T-helper 2 cell (primary cell): ENCODE measurements at regions not wholly inside any gene's neighbourhood (a gene's known extent, or its start where the extent isn't known, plus 50 kb on each side); places are given as distances from the start of the nearest gene placed in this dataset.
"Not testable (repeated sequence)": the region's sequence is repeated elsewhere in the genome, so short reads cannot be mapped to it uniquely, and the experiment has no call there.

Experiments
- DNase-seq, 5 experiments: peaks; one replicate each; pipeline versions ENCODE4 v3.0.0 to v3.0.0-alpha.2; 2012 to 2022

DNA sequence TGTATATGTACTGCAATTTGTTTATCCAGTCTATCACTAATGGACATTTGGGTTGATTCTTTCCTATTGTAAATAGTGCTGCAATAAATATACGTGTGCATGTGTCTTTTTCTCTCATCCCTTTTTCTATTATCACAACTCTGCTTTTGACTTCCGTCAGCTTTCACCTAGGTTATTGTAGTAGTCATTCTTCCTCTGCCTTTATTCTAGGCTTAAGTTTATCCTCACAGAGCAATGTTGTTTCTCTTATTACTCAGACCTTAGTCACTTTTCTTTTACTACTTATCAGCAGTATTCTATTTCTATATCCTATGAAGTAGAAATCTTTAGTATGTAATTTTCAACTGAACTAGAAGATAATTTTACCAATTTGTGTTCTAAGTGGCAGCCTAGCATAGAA, 175.3 kb upstream of the SEMA3E start:
- DNase-seq = no peak

DNA sequence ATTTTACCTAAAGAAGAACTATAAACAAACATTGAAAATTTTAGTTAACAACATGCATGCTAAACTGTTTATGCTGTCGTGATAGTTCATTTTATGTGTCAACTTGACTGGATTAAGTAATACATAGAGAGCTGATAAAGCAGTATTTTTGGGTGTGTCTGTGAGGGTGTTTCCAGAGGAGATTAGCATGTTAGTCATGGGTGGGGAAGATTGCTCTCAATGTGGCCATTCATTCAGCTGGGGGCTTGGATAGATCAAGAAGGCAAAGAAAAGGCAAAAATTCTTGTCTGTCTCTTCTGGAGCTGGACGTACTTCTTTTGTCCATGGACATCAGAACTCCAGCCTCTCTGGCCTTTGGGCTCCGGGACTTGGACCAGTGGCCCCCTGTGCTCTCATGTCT, 172.9 kb upstream of the SEMA3E start:
- no peak for DNase-seq

DNA sequence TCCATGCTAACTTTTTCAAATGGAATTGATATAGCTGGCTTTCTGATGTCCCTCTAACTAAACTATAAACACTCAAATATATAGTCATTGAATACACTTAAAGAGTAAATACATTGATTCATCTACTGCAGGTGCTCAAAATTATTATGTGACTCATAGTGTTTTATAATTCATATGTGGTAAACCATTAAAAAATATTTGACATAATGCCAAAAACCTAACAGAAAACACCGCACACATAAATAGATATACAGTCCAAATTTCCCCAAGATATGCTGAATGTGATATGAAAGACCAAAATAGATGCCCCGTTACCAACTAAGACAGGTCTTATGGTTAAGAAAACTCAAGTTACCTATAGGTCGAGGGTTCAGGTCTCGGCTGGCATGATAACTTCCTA, 171.7 kb upstream of the SEMA3E start:
- DNase-seq = no peak

DNA sequence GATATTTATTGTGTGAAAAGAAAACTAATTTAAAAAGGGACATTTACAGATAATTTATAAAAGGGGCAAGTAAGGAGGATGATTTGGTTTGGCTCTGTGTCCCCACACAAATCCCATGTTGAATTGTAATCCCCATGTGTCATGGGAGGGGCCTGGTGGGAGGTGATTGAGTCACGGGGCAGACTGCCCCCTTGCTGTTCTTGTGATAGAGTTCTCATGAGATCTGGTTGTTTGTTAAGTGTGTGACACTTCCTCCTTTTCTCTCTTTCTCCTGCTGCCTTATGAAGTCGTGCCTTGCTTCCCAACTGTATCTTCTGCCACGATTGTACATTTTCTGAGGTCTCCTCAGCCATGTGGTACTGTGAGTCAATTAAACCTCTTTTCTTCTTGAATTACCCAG, 171.0 kb upstream of the SEMA3E start:
- DNase-seq = no peak

DNA sequence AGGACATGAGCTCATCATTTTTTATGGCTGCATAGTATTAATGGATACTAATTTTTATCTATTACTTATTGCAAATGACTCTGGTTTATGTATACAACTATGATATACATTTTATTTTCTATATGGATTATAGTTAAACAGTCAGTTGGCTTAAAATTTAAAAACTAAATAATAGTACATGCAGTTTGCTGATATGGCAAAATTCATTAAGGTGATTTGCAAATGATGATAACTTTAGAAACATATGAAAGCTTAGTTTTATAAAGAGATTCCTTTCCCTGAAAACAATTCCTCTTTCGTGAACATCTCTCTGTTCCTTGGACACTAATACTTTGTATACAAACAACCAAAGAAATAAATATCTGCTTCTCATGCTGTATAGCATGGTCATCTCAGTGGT, 165.5 kb upstream of the SEMA3E start:
- no peak for DNase-seq

DNA sequence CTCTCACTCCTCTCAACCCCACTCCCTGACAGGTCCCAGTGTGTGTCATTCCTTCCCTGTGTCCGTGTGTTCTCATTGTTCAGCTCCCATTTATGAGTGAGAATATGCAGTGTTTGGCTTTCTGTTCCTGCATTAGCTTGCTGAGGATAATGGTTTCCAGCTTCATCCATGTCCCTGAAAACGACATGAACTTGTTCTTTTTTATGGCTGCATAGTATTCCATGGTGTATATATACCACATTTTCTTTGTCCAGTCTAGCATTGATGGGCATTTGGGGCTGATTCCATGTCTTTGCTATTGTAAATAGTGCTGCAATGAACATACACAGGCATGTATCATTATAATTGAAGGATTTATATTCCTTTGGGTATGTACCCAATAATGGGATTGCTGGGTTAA, 163.6 kb upstream of the SEMA3E start:
- not testable (repeated sequence) for DNase-seq

DNA sequence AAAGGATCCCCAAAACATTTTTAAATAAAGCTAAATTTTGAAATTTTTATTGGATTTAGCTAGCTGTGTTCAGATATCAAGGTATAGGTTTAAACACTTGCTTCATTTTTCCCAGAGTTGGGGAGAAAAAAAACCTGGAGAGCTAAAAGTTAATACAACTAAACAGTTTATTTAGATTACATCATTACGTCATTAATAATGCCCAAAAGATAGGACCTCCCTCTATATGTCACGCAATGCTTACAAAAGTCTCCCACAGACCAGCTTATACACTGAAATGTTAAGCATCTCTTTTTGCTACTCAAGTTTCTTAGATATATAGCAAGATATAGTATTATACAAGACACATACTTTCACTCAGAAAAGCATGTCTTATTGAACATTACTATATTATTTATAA, 160.0 kb upstream of the SEMA3E start:
- no peak for DNase-seq

DNA sequence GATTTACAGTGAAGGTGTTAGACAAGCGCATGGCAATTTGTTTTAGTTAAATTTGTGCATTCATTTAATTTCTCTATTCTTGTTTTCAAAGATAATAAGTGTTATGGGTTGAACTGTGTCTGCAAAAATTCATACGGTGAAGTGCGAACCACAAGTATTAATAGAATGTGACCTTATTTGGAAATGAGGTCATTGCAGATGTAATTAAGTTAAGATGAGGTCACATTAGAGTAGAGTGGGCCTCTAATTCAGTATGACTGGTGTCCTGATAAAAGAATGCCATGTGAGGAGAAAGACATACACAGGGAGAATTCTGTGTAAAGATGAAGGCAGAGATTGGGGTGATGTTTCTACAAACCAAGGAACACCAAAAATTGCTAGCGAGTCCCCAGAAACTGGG, 158.8 kb upstream of the SEMA3E start:
- no peak for DNase-seq

DNA sequence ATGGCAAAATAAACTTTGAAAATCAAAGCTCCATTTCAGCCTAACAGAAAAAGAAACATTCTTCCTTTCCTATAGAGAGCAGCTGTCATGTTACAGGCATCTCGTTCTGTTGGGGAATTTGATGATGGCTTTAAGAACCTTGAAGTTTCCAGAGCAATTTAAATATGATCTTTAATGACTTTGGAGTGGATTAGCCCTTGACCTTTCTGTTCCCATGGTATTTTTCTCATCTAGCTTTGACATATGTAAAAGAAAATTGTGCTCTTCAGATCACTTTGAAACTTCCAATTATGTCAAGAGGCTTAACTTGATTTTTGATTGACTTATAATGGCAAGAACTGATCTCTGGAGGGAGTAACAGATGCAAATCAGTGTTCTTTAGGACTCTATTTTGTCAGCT, 157.6 kb upstream of the SEMA3E start:
- no peak for DNase-seq

DNA sequence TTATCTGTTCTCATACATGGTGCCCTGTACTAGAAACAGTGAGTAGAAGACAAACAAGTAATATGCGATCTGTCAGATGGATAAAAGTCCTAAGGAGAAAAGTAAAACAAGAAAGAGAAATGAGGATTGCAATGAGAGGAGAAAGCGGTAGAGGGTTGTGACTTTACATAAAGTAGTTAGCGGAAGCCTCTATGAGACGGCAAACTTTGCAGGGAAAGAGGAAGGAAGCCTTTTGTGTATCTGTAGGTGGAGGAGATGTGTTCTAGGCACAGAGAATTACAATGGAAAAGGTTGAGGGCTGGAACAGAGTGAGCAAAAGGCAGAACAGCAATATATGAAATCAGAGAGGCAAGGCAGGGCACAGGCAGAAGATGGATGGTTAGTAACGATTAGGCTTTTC, 150.4 kb upstream of the SEMA3E start:
- no peak for DNase-seq

DNA sequence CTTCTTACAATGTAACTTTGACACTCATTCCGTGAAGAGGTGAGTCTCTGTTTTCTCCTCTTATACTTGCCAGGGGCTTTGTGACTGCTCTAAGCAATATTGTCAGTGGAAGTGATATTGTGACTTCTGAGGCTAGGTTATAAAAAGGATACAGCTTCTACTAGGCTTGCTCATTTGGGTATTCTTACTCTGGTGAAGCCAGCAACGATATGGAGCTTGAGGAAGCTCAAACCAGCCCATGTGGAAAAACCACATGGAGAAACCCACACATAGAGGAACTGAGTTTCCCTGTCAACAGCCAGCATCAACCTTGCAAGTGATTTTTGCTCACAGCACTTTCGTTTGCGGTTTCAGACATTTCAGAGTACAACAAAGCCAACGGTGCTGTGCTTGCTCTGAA, 149.6 kb upstream of the SEMA3E start:
- no peak for DNase-seq

DNA sequence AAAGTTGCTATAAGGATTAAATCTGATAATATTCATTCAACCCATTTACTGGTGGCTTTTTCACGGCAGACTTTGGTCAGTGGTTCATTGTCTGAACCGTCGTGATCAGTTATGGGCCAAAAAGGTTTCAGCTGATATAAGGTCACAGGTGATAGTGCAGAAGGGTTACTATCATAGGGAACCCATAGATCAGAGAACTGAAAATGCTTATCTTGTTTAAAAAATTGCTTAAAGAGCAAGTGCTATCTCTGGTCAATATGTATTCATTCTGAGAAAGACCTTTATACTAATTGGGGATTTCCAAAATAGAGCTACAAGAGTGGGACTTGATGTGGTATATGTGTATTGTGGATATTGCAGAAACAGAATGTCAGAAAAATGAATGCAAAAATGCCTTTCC, 147.8 kb upstream of the SEMA3E start:
- no peak for DNase-seq

DNA sequence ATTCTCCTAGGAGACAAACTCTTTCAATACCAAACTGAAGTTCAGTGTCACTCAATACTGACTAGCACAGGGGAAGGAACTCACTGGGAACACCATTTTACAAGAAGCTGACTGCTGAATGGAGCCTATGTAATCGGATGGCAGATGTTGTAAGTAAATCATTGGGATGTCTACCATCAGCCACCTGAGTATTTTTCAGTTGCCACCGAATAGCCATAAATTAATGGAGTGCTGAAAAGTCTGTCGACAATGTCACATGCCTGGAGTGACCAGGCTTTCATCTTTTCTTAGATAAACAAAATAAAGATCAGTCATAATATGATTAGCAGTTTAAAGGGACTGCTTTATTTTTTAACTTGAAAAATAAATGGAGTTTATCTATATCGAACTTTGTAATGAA, 145.9 kb upstream of the SEMA3E start:
- no peak for DNase-seq

DNA sequence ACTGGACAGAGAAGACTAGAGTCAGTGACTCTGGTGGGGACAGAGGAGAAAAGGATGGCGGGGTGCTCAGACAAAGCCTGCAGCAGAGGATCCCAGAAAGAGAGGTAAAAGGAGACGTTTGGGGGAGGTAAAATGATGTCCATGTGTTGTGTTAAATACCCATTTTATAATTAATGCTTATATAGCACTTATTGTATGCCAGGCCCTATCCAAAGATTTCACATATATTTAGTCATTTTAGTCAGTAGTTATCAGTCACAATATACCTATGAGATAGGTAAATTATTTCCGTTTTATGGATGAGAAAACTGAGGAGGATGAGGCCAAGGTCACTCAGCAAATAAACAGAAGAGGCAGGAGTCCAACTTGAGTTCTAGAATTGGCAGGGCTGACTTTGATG, 144.6 kb upstream of the SEMA3E start:
- DNase-seq = no peak

DNA sequence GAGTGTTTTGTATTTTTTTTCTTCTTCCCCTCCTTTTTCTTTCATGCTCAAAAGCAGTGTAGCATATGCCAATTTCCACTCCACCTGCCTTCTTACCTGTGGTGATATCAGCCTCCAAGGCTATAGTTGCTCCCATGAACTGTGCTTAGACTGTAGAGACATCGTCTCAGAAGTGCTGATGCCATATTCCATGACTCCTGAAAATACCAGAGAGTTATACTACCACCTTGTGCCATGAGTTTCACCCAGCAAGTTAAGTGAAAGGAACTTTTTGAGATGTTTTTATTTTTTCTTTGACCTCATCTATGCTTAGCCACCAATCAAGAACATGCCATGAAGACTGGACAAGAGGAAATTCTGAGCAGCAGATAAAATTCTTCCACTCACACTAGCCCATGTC, 142.8 kb upstream of the SEMA3E start:
- no peak for DNase-seq

DNA sequence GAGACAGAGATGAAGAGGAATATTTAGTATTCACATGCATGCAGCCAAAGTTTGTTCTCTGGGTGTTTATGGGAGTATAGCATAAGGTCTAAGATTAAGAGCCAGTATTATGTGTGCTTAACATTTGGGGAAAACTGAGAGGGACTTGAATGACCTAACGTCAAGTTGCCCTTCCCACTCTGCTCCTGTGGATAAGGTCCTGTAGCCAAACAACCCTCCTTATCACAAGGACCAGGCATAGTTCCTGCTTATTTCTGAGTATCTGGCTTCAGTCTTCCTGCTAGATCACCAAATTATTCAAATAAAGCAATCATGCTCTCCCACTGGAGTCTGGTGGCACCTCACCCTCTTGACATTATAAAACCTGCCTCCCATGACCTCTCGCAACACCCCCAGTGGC, 137.9 kb upstream of the SEMA3E start:
- no peak for DNase-seq

DNA sequence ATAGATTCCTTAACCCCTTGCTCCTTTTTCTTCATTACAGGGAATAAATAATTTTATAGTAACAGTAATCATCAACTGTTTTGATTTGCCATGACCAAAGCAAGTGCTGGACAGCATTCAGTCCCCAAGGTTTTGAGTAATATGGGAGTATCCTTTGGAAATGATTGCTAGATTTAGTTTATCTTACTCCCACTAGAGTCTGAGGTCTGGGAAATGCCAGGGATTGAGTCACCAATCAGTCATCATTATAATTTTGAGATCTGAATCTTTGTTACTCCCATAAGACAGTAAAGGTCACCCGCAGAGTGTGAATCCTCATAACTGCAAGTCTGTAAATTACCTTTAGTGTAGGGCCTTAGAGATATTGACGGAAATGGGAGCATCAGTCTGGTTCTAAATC, 133.7 kb upstream of the SEMA3E start:
- no peak for DNase-seq

DNA sequence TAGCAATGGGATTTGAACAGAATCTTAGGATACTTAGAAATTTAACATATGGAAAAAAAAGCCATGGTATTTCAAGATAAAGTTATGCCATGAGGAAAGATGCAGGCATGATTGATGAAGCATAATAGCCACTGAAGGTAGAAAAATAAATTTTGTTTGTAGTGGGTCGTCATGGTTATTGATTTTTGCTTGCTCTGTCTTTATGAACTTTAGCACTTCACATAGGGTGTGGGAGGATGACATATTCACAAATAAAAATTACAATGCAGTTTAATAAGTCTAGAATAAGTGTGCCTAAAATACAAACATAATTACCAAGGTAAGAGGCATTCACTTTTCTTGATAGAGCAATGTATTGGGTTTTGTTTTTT, 129.1 kb upstream of the SEMA3E start:
- DNase-seq = no peak

DNA sequence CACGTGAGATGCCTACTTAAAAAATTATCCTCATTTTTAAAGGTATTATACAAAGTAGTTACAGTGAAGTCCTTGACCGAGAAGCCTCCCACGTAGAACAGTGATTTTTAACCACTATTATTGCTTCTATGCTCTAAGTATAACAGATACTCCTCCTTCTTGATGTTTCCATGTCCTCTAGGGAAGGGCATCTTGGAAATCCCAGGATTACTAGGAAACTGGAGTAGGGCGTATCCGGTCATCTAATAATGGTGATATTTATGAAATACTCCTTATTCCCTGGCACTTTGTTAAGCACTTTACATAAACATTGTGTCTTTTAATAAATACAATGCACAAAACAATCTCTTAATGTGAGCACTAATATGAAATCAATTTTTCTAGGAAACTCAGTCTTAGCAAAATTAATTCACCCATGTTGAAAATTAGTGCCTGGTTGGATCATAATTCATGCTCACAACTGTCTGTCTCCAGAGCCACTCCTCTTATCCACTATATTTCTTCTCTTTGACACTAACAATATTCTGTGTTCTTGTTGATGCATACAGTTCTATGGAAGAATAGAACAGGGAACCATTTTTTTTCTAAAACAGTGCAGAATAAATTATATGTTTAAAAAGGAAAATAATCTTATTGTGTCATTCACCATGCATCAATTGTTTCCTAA, 128.6 kb upstream of the SEMA3E start:
- DNase-seq = no peak

DNA sequence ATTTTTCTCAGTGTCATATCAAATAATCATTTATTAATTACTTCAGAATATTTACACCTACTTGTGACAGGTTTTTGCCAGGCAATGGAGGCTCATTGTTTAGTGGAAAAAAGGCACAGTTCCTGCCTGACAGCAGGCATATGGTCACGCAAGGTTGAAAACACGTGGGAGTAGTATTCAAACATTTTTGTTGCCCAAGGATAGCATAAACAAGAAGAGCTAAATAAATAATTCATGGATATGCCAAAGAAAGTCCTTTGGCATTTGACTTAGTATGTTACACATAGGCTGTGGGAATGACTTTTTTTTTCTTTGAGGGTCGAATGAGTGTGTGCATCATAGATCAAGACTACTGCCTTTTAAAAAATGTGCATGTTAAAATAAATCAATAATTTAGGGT, 120.5 kb upstream of the SEMA3E start:
- no peak for DNase-seq

DNA sequence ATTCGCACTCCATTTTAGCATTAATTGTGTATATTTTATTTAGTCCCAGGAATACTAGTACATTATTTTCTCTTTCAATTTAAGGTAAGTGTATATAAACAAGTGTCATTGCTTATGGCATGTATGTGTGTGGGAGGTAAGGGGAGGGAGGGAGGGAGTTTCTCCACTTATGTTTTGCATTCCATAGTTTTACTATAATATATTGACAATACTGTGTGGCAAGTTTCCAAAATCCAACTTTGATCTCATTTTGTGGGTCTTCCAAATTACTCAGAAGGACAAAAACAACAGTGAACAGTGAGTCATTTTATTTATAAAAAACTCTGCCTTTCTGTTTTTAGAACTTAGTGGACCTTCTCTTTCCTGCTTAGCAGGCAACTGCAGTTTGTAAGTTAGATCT, 102.3 kb upstream of the SEMA3E start:
- DNase-seq = no peak

DNA sequence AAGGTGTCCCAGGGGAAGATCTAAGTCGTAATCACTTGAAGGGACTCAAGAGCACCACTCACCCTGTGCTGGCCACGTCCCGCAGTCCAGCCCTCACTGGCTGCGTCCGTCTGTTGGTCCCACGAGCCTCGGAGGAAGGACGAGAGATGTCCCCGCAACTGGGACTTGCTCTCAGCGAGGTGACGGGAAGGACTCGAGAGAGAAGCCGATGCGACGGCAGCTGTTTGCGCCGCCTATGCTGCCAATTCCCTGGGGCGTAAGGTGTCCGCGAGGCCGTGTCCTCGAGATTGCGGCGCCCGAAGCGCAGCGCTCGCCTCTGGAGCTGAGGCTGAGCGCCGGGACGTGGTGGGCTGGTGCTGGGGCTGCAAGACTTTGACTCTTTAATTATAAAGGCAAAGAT, 100.6 kb upstream of the SEMA3E start:
- DNase-seq = no peak

DNA sequence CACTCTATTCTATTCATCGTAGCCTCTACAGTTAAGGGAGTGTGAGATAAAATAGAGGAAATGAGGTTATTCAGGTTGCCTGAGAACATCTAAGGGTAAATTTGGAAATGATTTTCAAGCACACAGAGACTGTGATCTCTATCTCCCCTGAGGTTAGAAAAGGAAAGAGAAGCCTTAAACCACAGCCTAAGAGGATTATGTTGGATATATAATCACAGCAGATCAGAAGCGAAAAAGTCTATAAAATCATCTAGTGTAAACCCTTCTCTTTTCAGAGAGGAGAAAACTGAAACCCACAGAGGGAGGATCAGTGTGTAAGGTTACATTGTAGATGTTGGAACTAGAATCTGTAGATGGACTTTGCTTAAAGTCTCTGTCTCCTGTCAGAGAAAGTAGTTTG, 90.6 kb upstream of the SEMA3E start:
- DNase-seq = peak in 1 of 5 experiments; percentile 1

DNA sequence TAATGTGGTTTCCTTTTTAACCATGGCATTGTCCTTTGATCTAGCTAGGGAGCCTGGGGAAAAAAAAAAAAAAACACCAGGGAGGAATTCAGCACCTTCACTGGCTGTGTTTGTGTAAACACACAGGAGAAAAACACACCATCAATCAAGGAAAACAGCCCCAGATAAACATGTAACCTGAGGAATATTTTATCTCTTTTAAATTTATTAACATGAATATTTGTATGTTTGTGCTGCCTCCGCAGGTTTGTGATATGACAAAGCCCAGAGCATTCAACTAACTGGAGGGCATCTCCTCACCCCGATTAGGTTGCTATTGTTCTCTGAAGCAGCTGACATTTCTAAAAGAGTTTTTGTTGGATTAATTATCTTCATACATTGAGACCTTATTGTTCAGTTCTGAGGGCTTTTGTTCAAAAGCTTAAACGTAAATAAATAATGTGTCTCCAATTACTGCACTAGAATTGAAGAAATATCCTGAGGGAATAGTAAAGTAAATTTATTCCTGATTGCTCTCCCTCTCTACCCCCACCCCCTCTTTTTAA, 89.4 kb upstream of the SEMA3E start:
- DNase-seq = no peak

DNA sequence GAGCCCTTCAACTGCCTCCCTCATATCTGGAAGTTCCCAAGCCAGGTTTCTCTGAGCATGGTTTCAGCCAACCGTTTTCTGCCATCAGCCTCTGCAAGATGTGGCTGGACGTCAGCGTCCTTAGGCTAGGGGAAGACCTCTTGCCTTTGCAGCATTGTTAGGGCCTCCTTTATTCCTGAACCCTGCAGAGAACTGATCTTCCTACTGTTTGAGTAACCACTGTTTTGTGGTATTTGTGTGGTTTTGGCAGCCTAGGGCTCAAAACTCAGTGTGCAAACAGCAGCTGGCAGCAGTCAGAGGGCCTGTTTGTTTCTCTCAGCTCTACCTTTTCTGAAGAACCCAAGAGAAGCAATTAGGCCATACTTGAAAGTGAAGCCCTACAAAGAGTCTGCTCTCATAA, 83.4 kb upstream of the SEMA3E start:
- peak in 1 of 5 experiments; percentile 9 for DNase-seq
